Endothelial cell of umbilical vein (primary cell): ENCODE measurements at regions not wholly inside any gene's neighbourhood (a gene's known extent, or its start where the extent isn't known, plus 50 kb on each side); places are given as distances from the start of the nearest gene placed in this dataset.

Experiments used
- BruUV-seq: library from RNA; stranded (reverse); fragments of 400-500 nt; replicated peaks from 2 replicates; lab custom pipeline; 2021; lab: Mats Ljungman, UMichigan
- CTCF ChIA-PET: fragments of 300-600, 350-600 bp; sonication (Branson Sonifier 250); formaldehyde crosslinking; loops from one replicate; lab custom pipeline; 2021; ENCODE audit warnings: antibody characterized with exemption, inconsistent platforms; lab: Charles Lee
- POLR2A ChIA-PET: fragments of 300-600, 350-600 bp; sonication (Branson Sonifier 250); formaldehyde crosslinking; loops from one replicate; lab custom pipeline; 2021; ENCODE audit warnings: antibody characterized with exemption, inconsistent platforms; lab: Charles Lee
- DNase-seq: peaks from one replicate; pipeline ENCODE4 v3.0.0-alpha.2; 2011; ENCODE audit warnings: low read depth, low spot score
- FAIRE-seq: peaks from 2 replicates; lab custom pipeline; 2011; peaks lifted over from hg19 to GRCh38; lab: Jason Lieb, UNC
- H2AFZ ChIP-seq: 2 replicates; pipeline ENCODE4 v1.6.0; 2012; ENCODE audit warnings: low read depth, low read length, control low read depth, inconsistent platforms
- H3K27ac ChIP-seq: 2 replicates; pipeline ENCODE4 v1.5.1; 2011; ENCODE audit warnings: low read depth, mild to moderate bottlenecking, control low read depth, low read length, moderate library complexity; ENCODE audit not compliant: insufficient read depth
- H3K27me3 ChIP-seq, 2 experiments: 2 replicates each; pipeline versions ENCODE4 v1.6.0 to v1.6.1; 2011; ENCODE audit warnings: low read length in 2 of 2, mixed read lengths in 1 of 2; ENCODE audit not compliant: control insufficient read depth in 2 of 2, insufficient read depth in 2 of 2
- H3K36me3 ChIP-seq, 2 experiments: 2 replicates in 1 of 2; 3 replicates in 1 of 2; pipeline ENCODE4 v1.5.1; 2011; ENCODE audit warnings: low read length in 2 of 2, mild to moderate bottlenecking in 1 of 2, moderate library complexity in 1 of 2; ENCODE audit not compliant: control insufficient read depth in 2 of 2, insufficient read depth in 2 of 2; ENCODE audit errors: extremely low read depth in 1 of 2
- H3K4me1 ChIP-seq: 3 replicates; pipeline ENCODE4 v1.5.1; 2011; ENCODE audit warnings: mild to moderate bottlenecking, low read length; ENCODE audit not compliant: control insufficient read depth, insufficient read depth; ENCODE audit errors: extremely low read depth
- H3K4me2 ChIP-seq: 2 replicates; pipeline ENCODE4 v1.6.1; 2011; ENCODE audit warnings: low read length, control low read depth, mixed read lengths; ENCODE audit not compliant: insufficient read depth
- H3K4me3 ChIP-seq, 3 experiments: fragments of 200-600 bp in 1 of 3; sonication (generic), shearing (Covaris generic) in 1 of 3; replicated peaks in 1 of 3; 2 replicates each; pipeline ENCODE4 v1.5.1; 2011 to 2016; ENCODE audit warnings: control low read depth in 3 of 3, low read length in 3 of 3, mild to moderate bottlenecking in 2 of 3, inconsistent platforms in 1 of 3, low read depth in 1 of 3, moderate library complexity in 1 of 3; ENCODE audit not compliant: insufficient read depth in 1 of 3
- H3K79me2 ChIP-seq: 2 replicates; pipeline ENCODE4 v1.6.0; 2012; ENCODE audit warnings: low read length, inconsistent platforms; ENCODE audit not compliant: control insufficient read depth, insufficient read depth
- H3K9ac ChIP-seq: replicated peaks from 2 replicates; pipeline ENCODE3; 2011; ENCODE audit warnings: low read length, control low read depth; ENCODE audit not compliant: insufficient read depth; ENCODE audit errors: extremely low read depth
- H3K9me1 ChIP-seq: replicated peaks from 3 replicates; pipeline ENCODE4 v1.6.0; 2011; ENCODE audit warnings: mild to moderate bottlenecking, low read length; ENCODE audit not compliant: control insufficient read depth, insufficient read depth; ENCODE audit errors: extremely low read depth
- H3K9me3 ChIP-seq: replicated peaks from 2 replicates; pipeline ENCODE4 v1.5.1; 2012; ENCODE audit warnings: low read length, inconsistent platforms; ENCODE audit not compliant: control insufficient read depth, insufficient read depth
- H4K20me1 ChIP-seq: replicated peaks from 2 replicates; pipeline ENCODE3; 2011; ENCODE audit warnings: mild to moderate bottlenecking, low read length; ENCODE audit not compliant: control insufficient read depth, insufficient read depth; ENCODE audit errors: extremely low read depth
- EZH2 ChIP-seq: IDR thresholded peaks from 2 replicates; pipeline ENCODE4 v1.6.1; 2012; ENCODE audit warnings: borderline replicate concordance, low read depth, mild to moderate bottlenecking, moderate library complexity, low read length, inconsistent platforms; ENCODE audit not compliant: severe bottlenecking
- FOS ChIP-seq: IDR thresholded peaks from 2 replicates; pipeline ENCODE4 v1.6.1; 2011; ENCODE audit warnings: mild to moderate bottlenecking, low read length, moderate library complexity, borderline replicate concordance; ENCODE audit not compliant: insufficient read depth
- GATA2 ChIP-seq: IDR thresholded peaks from 2 replicates; pipeline ENCODE4 v1.7.0; 2011; ENCODE audit warnings: low read depth, mild to moderate bottlenecking, moderate library complexity, mixed read lengths, low read length; ENCODE audit not compliant: insufficient read length, insufficient read depth
- JUN ChIP-seq: IDR thresholded peaks from 2 replicates; pipeline ENCODE4 v1.6.1; 2011; ENCODE audit warnings: borderline replicate concordance, low read depth; ENCODE audit not compliant: insufficient read length, insufficient read depth
- MYC ChIP-seq: IDR thresholded peaks from one replicate; pipeline ENCODE4 v1.6.1; 2011; ENCODE audit warnings: mild to moderate bottlenecking, low read depth, low read length
- POLR2A ChIP-seq: IDR thresholded peaks from 2 replicates; pipeline ENCODE4 v1.6.1; 2012; ENCODE audit warnings: low read depth, mild to moderate bottlenecking, control low read depth, low read length
- POLR2AphosphoS5 ChIP-seq: IDR thresholded peaks from 2 replicates; pipeline ENCODE4 v1.6.1; 2012; ENCODE audit warnings: low read depth, mild to moderate bottlenecking, control low read depth, low read length, moderate library complexity; ENCODE audit not compliant: insufficient read depth
- dilution Hi-C: fragments of 300-500 bp; cut with MboI; formaldehyde crosslinking; loops from one replicate; pipeline ENCODE4 v1.15.0; 2019; ENCODE audit warnings: low sequenced_read_pairs; ENCODE audit not compliant: extremely low pct_ligation_motif_present
- intact Hi-C: fragments of 100-400 bp; cut with micrococcal nuclease; formaldehyde crosslinking; loops from one replicate; pipeline ENCODE4 v1.10.0; 2022
- TF ChIP-seq, protein P1 (sequence below), 2 donors: IDR thresholded peaks; 1 replicate in 1 of 2; 2 replicates in 1 of 2; pipeline ENCODE4 v1.5.1; 2011; ENCODE audit warnings: low read length in 2 of 2, mild to moderate bottlenecking in 2 of 2, moderate library complexity in 2 of 2, control low read depth in 1 of 2, inconsistent platforms in 1 of 2, low read depth in 1 of 2; ENCODE audit not compliant: insufficient read depth in 1 of 2; ENCODE audit errors: extremely low read depth in 1 of 2
- TF ChIP-seq, protein P2 (sequence below): IDR thresholded peaks from 2 replicates; pipeline ENCODE4 v1.6.1; 2011; ENCODE audit not compliant: insufficient read depth, insufficient read length

DNA sequence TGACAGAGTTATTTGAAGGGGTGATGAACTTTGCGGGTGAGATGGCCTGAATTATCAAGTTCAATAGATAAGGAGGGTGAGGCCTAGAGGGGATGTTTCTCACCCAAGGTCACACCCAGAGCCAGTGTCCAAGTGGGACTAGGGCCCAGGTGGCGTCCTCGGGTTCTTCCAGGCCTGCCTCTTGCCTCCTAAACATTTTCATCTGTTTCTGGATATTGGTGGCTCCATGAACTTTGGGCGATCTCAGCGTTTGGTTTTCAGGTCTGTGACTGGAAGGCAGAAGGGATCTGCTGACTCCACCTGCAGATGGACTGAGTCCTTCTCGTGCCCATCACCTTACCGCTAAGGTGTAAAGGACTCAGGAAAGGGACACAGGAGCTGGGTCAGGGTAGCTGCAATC lies 137.3 kb downstream of the DDX1 start:
- no peak overlapping the region for H3K27ac ChIP-seq
- H3K4me2 ChIP-seq, result no peak overlapping the region
- H2AFZ ChIP-seq, result no peak overlapping the region
- CTCF ChIA-PET, result interaction anchor here (0.8 kb wide), 1 partner anchor 16 kb away, joined by 3 read pairs; no protein-coding TSS in a partner anchor
- H3K9ac ChIP-seq, result no peak overlapping the region
- H3K79me2 ChIP-seq, result no peaks in the 10 kb centered on the region
- H3K9me1 ChIP-seq, result no peaks in the 10 kb centered on the region
- dilution Hi-C loops, result no loop called here
- BruUV-seq, result no TSS peak
- no peak overlapping the region for H3K4me3 ChIP-seq
- DNase-seq, result no peak
- intact Hi-C loops, result no loop called here
- peaks cover 0 to 1% of the 10 kb centered on the region in 2 experiments for H3K27me3 ChIP-seq
- FAIRE-seq, result no peak
- H3K4me1 ChIP-seq, result peaks cover 28% of the 10 kb centered on the region
- H4K20me1 ChIP-seq, result no peaks in the 10 kb centered on the region
- H3K9me3 ChIP-seq, result no peaks in the 10 kb centered on the region
- POLR2A ChIA-PET, result no interaction called here
- no peak for TF ChIP-seq GATA2
- no peak for TF ChIP-seq POLR2AphosphoS5
- TF ChIP-seq POLR2A, result no peak
- TF ChIP-seq FOS, result no peak
- TF ChIP-seq MYC, result no peak
- TF ChIP-seq EZH2, result no peak
- TF ChIP-seq, protein P1, sequence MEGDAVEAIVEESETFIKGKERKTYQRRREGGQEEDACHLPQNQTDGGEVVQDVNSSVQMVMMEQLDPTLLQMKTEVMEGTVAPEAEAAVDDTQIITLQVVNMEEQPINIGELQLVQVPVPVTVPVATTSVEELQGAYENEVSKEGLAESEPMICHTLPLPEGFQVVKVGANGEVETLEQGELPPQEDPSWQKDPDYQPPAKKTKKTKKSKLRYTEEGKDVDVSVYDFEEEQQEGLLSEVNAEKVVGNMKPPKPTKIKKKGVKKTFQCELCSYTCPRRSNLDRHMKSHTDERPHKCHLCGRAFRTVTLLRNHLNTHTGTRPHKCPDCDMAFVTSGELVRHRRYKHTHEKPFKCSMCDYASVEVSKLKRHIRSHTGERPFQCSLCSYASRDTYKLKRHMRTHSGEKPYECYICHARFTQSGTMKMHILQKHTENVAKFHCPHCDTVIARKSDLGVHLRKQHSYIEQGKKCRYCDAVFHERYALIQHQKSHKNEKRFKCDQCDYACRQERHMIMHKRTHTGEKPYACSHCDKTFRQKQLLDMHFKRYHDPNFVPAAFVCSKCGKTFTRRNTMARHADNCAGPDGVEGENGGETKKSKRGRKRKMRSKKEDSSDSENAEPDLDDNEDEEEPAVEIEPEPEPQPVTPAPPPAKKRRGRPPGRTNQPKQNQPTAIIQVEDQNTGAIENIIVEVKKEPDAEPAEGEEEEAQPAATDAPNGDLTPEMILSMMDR (IDR thresholded peaks at IDR 0.05; ENCODE audit: extremely low read depth in 1 of 2, insufficient read depth in 1 of 2, low read depth in 1 of 2, low read length in 2 of 2), result no peak
- TF ChIP-seq, protein P2, sequence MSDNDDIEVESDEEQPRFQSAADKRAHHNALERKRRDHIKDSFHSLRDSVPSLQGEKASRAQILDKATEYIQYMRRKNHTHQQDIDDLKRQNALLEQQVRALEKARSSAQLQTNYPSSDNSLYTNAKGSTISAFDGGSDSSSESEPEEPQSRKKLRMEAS, result no peak
- TF ChIP-seq JUN, result no peak
- H3K36me3 ChIP-seq, result no peaks in the 10 kb centered on the region
